ENCODE measurements at regions not wholly inside any gene's neighbourhood (a gene's known extent, or its start where the extent isn't known, plus 50 kb on each side); places are given as distances from the start of the nearest gene placed in this dataset.

- TF ChIP-seq CSDC2 (CRISPR knock-in tag; IDR thresholded peaks at IDR 0.05) (no peak), ZC3H10 (CRISPR knock-in tag; IDR thresholded peaks at IDR 0.05) (no peak), ZNF70 (CRISPR knock-in tag; IDR thresholded peaks at IDR 0.05) (no peak)
- no peak for ATAC-seq
Measured at GRCh38 chr6:164210323-164210722, 795.8 kb downstream of the QKI start.

DNA sequence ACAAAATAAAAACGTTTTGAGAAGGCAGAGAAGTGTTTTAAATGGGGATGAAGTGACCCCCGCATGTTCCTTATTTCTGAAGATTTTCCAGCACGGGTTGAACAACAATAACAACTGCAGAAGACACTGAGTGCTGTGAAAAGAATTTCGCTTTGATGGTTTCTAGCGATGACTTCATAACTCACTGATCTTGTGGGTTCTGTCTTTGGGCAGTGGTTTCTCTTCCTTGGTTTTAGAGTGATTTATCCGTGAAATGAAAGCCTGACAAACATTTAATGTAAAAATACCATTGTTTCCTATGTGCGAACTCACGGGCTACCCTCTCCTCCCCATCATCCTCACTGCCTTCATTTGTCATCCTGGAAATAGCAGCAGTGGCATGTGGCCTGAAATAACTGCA is 793.9 kb downstream of the QKI start:
- ATAC-seq, result no peak
- TF ChIP-seq RARB (CRISPR knock-in tag; IDR thresholded peaks at IDR 0.05) (no peak), ISL1 (CRISPR knock-in tag; IDR thresholded peaks at IDR 0.05) (no peak), OSR1 (CRISPR knock-in tag; IDR thresholded peaks at IDR 0.05) (no peak), GLIS3 (CRISPR knock-in tag; IDR thresholded peaks at IDR 0.05) (no peak), ZFP3 (CRISPR knock-in tag; IDR thresholded peaks at IDR 0.05) (no peak), ZNF565 (CRISPR knock-in tag; conservative IDR thresholded peaks at IDR 0.05; ENCODE audit: low read depth) (no peak), TOX (CRISPR knock-in tag; IDR thresholded peaks at IDR 0.05; ENCODE audit: borderline replicate concordance) (no peak), BACH2 (CRISPR knock-in tag; IDR thresholded peaks at IDR 0.05; ENCODE audit: borderline replicate concordance) (no peak), POU6F1 (CRISPR knock-in tag; IDR thresholded peaks at IDR 0.05; ENCODE audit: borderline replicate concordance, low read depth) (no peak), SNAI2 (CRISPR knock-in tag; IDR thresholded peaks at IDR 0.05) (no peak), ZNF70 (CRISPR knock-in tag; IDR thresholded peaks at IDR 0.05) (no peak), TCF4 (CRISPR knock-in tag; IDR thresholded peaks at IDR 0.05; ENCODE audit: borderline replicate concordance) (no peak), ESRRG (CRISPR knock-in tag; IDR thresholded peaks at IDR 0.05) (no peak), CSRNP3 (CRISPR knock-in tag; IDR thresholded peaks at IDR 0.05) (no peak), ZNF8 (CRISPR knock-in tag; IDR thresholded peaks at IDR 0.05) (no peak), ZC3H10 (CRISPR knock-in tag; IDR thresholded peaks at IDR 0.05) (no peak), PATZ1 (CRISPR knock-in tag; IDR thresholded peaks at IDR 0.05; ENCODE audit: borderline replicate concordance) (no peak)
- TF ChIP-seq, protein P1, sequence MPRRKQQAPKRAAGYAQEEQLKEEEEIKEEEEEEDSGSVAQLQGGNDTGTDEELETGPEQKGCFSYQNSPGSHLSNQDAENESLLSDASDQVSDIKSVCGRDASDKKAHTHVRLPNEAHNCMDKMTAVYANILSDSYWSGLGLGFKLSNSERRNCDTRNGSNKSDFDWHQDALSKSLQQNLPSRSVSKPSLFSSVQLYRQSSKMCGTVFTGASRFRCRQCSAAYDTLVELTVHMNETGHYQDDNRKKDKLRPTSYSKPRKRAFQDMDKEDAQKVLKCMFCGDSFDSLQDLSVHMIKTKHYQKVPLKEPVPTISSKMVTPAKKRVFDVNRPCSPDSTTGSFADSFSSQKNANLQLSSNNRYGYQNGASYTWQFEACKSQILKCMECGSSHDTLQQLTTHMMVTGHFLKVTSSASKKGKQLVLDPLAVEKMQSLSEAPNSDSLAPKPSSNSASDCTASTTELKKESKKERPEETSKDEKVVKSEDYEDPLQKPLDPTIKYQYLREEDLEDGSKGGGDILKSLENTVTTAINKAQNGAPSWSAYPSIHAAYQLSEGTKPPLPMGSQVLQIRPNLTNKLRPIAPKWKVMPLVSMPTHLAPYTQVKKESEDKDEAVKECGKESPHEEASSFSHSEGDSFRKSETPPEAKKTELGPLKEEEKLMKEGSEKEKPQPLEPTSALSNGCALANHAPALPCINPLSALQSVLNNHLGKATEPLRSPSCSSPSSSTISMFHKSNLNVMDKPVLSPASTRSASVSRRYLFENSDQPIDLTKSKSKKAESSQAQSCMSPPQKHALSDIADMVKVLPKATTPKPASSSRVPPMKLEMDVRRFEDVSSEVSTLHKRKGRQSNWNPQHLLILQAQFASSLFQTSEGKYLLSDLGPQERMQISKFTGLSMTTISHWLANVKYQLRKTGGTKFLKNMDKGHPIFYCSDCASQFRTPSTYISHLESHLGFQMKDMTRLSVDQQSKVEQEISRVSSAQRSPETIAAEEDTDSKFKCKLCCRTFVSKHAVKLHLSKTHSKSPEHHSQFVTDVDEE (CRISPR knock-in tag; IDR thresholded peaks at IDR 0.05), result no peak
- TF ChIP-seq, protein P2, sequence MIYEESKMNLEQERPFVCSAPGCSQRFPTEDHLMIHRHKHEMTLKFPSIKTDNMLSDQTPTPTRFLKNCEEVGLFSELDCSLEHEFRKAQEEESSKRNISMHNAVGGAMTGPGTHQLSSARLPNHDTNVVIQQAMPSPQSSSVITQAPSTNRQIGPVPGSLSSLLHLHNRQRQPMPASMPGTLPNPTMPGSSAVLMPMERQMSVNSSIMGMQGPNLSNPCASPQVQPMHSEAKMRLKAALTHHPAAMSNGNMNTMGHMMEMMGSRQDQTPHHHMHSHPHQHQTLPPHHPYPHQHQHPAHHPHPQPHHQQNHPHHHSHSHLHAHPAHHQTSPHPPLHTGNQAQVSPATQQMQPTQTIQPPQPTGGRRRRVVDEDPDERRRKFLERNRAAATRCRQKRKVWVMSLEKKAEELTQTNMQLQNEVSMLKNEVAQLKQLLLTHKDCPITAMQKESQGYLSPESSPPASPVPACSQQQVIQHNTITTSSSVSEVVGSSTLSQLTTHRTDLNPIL (CRISPR knock-in tag; IDR thresholded peaks at IDR 0.05; ENCODE audit: low read depth), result no peak

GRCh38 chr6:164206807-164207423 is 792.4 kb downstream of the QKI start:
- no peak for ATAC-seq
- TF ChIP-seq BACH2 (CRISPR knock-in tag; IDR thresholded peaks at IDR 0.05; ENCODE audit: borderline replicate concordance), result no peak
- TF ChIP-seq ISL1 (CRISPR knock-in tag; IDR thresholded peaks at IDR 0.05), result no peak
- no peak for TF ChIP-seq PATZ1 (CRISPR knock-in tag; IDR thresholded peaks at IDR 0.05; ENCODE audit: borderline replicate concordance)
- TF ChIP-seq ESRRG (CRISPR knock-in tag; IDR thresholded peaks at IDR 0.05), result no peak
- no peak for TF ChIP-seq ZFP30 (CRISPR knock-in tag; IDR thresholded peaks at IDR 0.05)
- no peak for TF ChIP-seq ZC3H10 (CRISPR knock-in tag; IDR thresholded peaks at IDR 0.05)
- TF ChIP-seq GLIS3 (CRISPR knock-in tag; IDR thresholded peaks at IDR 0.05), result no peak
- no peak for TF ChIP-seq OSR1 (CRISPR knock-in tag; IDR thresholded peaks at IDR 0.05)
- TF ChIP-seq TOX (CRISPR knock-in tag; IDR thresholded peaks at IDR 0.05; ENCODE audit: borderline replicate concordance), result no peak
- TF ChIP-seq SNAI2 (CRISPR knock-in tag; IDR thresholded peaks at IDR 0.05), result no peak
- TF ChIP-seq ARNTL (CRISPR knock-in tag; IDR thresholded peaks at IDR 0.05; ENCODE audit: borderline replicate concordance, low read depth), result no peak
- TF ChIP-seq POU6F1 (CRISPR knock-in tag; IDR thresholded peaks at IDR 0.05; ENCODE audit: borderline replicate concordance, low read depth), result no peak
- TF ChIP-seq RARB (CRISPR knock-in tag; IDR thresholded peaks at IDR 0.05), result no peak

All from SK-N-SH treated with all-trans-retinoic acid at 6 μM for 48 hours (cell line).